GM12878 (cell line): ENCODE measurements at regions not wholly inside any gene's neighbourhood (a gene's known extent, or its start where the extent isn't known, plus 50 kb on each side); places are given as distances from the start of the nearest gene placed in this dataset.

Experiments used
- ATAC-seq: fragments of 200-7000 bp; cut with Tn5 transposase; 3 replicates; pipeline ENCODE4 v1.9.1; 2020; ENCODE audit warnings: mild to moderate bottlenecking, moderate library complexity
- BruUV-seq: library from RNA; stranded (reverse); fragments of 400-500 nt; replicated peaks from 2 replicates; lab custom pipeline; 2021; lab: Mats Ljungman, UMichigan
- CTCF ChIA-PET: fragments of 300-600 bp; sonication (Branson Sonifier 250); formaldehyde crosslinking; extraction: SDS; loops from one replicate; lab custom pipeline; 2021; ENCODE audit warnings: inconsistent platforms; lab: Yijun Ruan, JAX
- POLR2A ChIA-PET: fragments of 350-600 bp; formaldehyde crosslinking; extraction: SDS; loops from one replicate; lab custom pipeline; 2021; ENCODE audit warnings: inconsistent platforms; lab: Charles Lee
- RAD21 ChIA-PET: fragments of 300-600 bp; sonication (Branson Sonifier 250); formaldehyde crosslinking; loops from one replicate; lab custom pipeline; 2023; ENCODE audit warnings: antibody characterized with exemption; ENCODE audit not compliant: unreplicated experiment; lab: Charles Lee
- SMC1A ChIA-PET: fragments of 300-600 bp; sonication (Branson Sonifier 250); formaldehyde crosslinking; loops from one replicate; lab custom pipeline; 2023; ENCODE audit not compliant: unreplicated experiment, uncharacterized antibody; lab: Charles Lee
- DNase-seq: peaks from one replicate; pipeline ENCODE4 v3.0.0-alpha.2; 2011; ENCODE audit warnings: low read depth, low spot score
- FAIRE-seq: peaks from 3 replicates; lab custom pipeline; 2011; peaks lifted over from hg19 to GRCh38; lab: Jason Lieb, UNC
- H2AFZ ChIP-seq: 2 replicates; pipeline ENCODE4 v1.6.0; 2011; ENCODE audit warnings: low read depth, low read length, control low read depth; ENCODE audit not compliant: control insufficient read depth
- H3K27ac ChIP-seq: 2 replicates; pipeline ENCODE4 v1.5.1; 2011; ENCODE audit warnings: control low read depth; ENCODE audit not compliant: control insufficient read depth, insufficient read depth
- H3K27me3 ChIP-seq, 2 experiments: replicated peaks in 1 of 2; 2 replicates each; pipeline versions ENCODE4 v1.6.0 to v1.6.1; 2011; ENCODE audit warnings: low read length in 1 of 2; ENCODE audit not compliant: control insufficient read depth in 2 of 2, insufficient read depth in 2 of 2
- H3K36me3 ChIP-seq, 2 experiments: 2 replicates each; pipeline ENCODE4 v1.5.1; 2011; ENCODE audit warnings: low read length in 1 of 2; ENCODE audit not compliant: control insufficient read depth in 2 of 2, insufficient read depth in 2 of 2
- H3K4me1 ChIP-seq: 2 replicates; pipeline ENCODE4 v1.6.1; 2011; ENCODE audit warnings: mild to moderate bottlenecking, low read length, moderate library complexity, mixed read lengths; ENCODE audit not compliant: control insufficient read depth, insufficient read depth
- H3K4me2 ChIP-seq: 2 replicates; pipeline ENCODE4 v1.6.0; 2011; ENCODE audit warnings: control low read depth; ENCODE audit not compliant: control insufficient read depth, insufficient read depth
- H3K4me3 ChIP-seq: fragments of 200-600 bp; sonication (generic); 2 replicates; pipeline ENCODE4 v1.5.1; 2016
- H3K79me2 ChIP-seq: 2 replicates; pipeline ENCODE4 v1.6.0; 2011; ENCODE audit warnings: low read length; ENCODE audit not compliant: control insufficient read depth, insufficient read depth
- H3K9ac ChIP-seq: 2 replicates; pipeline ENCODE4 v1.8.0; 2011; ENCODE audit warnings: low read length, control low read depth, mixed read lengths; ENCODE audit not compliant: control insufficient read depth, insufficient read depth
- H3K9me3 ChIP-seq: replicated peaks from 3 replicates; pipeline ENCODE4 v1.5.1; 2011; ENCODE audit warnings: mild to moderate bottlenecking, low read length; ENCODE audit not compliant: control insufficient read depth, insufficient read depth
- H4K20me1 ChIP-seq: 2 replicates; pipeline ENCODE4 v1.6.0; 2011; ENCODE audit not compliant: control insufficient read depth, insufficient read depth
- BCL3 ChIP-seq: IDR thresholded peaks from 2 replicates; pipeline ENCODE4 v1.6.1; 2011; ENCODE audit warnings: borderline replicate concordance, low read depth, mild to moderate bottlenecking, moderate library complexity, low read length; ENCODE audit not compliant: insufficient read depth, poor library complexity, severe bottlenecking
- BHLHE40 ChIP-seq, 2 experiments: fragments of 450-650 bp in 1 of 2; IDR thresholded peaks; 2 replicates each; pipeline ENCODE4 v1.6.1; 2011 to 2017; ENCODE audit warnings: low read depth in 2 of 2, borderline replicate concordance in 1 of 2, improper control_type of control experiment in 1 of 2, low read length in 1 of 2, mild to moderate bottlenecking in 1 of 2
- CEBPB ChIP-seq, 2 experiments: fragments of 150-350 bp in 1 of 2; IDR thresholded peaks; 2 replicates each; pipeline ENCODE4 v1.6.1; 2012 to 2014; ENCODE audit warnings: low read depth in 2 of 2, low read length in 2 of 2, borderline replicate concordance in 1 of 2, inconsistent platforms in 1 of 2
- ESRRA ChIP-seq: IDR thresholded peaks from 2 replicates; pipeline ENCODE4 v1.6.1; 2012; ENCODE audit warnings: mild to moderate bottlenecking, low read length, improper control_type of control experiment
- IRF3 ChIP-seq: fragments of 450-650 bp; IDR thresholded peaks from 2 replicates; pipeline ENCODE4 v1.6.1; 2014; ENCODE audit warnings: mild to moderate bottlenecking
- IRF5 ChIP-seq: fragments of 450-650 bp; IDR thresholded peaks from 2 replicates; pipeline ENCODE4 v1.6.1; 2017; ENCODE audit warnings: borderline replicate concordance
- MTA3 ChIP-seq: IDR thresholded peaks from 2 replicates; pipeline ENCODE4 v1.6.1; 2012; ENCODE audit warnings: low read length, inconsistent platforms, borderline replicate concordance
- MYB ChIP-seq: fragments of 150-350 bp; IDR thresholded peaks from 2 replicates; pipeline ENCODE4 v1.6.1; 2014; ENCODE audit warnings: mild to moderate bottlenecking, low read depth, low read length, borderline replicate concordance
- NR2C2 ChIP-seq: IDR thresholded peaks from 2 replicates; pipeline ENCODE4 v1.6.1; 2011; ENCODE audit warnings: borderline replicate concordance, low read depth; ENCODE audit not compliant: control insufficient read depth, insufficient read length
- RFX5 ChIP-seq: IDR thresholded peaks from 2 replicates; pipeline ENCODE4 v1.6.1; 2011; ENCODE audit warnings: low read depth, low read length, improper control_type of control experiment
- SKIL ChIP-seq: fragments of 450-650 bp; IDR thresholded peaks from 2 replicates; pipeline ENCODE4 v1.6.1; 2017; ENCODE audit warnings: mild to moderate bottlenecking, low read depth, inconsistent platforms; ENCODE audit not compliant: poor library complexity, severe bottlenecking
- SMAD1 ChIP-seq: fragments of 450-650 bp; IDR thresholded peaks from 2 replicates; pipeline ENCODE4 v1.6.1; 2018; ENCODE audit warnings: mild to moderate bottlenecking, low read depth; ENCODE audit not compliant: partially characterized antibody
- ZBTB11 ChIP-seq: fragments of 450-650 bp; formaldehyde crosslinking; IDR thresholded peaks from 2 replicates; pipeline ENCODE4 v1.5.0; 2022; ENCODE audit warnings: mild to moderate bottlenecking, missing genetic modification characterization
- ZNF207 ChIP-seq: fragments of 450-650 bp; IDR thresholded peaks from 2 replicates; pipeline ENCODE4 v1.6.1; 2014; ENCODE audit warnings: antibody characterized with exemption, mild to moderate bottlenecking, borderline replicate concordance
- ZZZ3 ChIP-seq: IDR thresholded peaks from 2 replicates; pipeline ENCODE4 v1.6.1; 2011; ENCODE audit warnings: low read depth; ENCODE audit not compliant: control insufficient read depth, insufficient read length
- WGBS: methylation state at CpG from one replicate; pipeline ENCODE4 v1.1.6; 2016; ENCODE audit warnings: low lambda C conversion rate; ENCODE audit not compliant: insufficient replicate concordance, insufficient coverage; ENCODE audit errors: missing lambda C conversion rate; 5-methylcytosine and 5-hydroxymethylcytosine counted together
- in situ Hi-C: fragments of 300-500 bp; cut with MboI; formaldehyde crosslinking; loops from 9 replicates; pipeline ENCODE4 v1.14.3; 2018; ENCODE audit warnings: mixed read lengths
- intact Hi-C: fragments of 100-400 bp; cut with micrococcal nuclease; formaldehyde crosslinking; loops from one replicate; pipeline ENCODE4 v1.14.2; 2022; ENCODE audit not compliant: unreplicated experiment

- 20% methylated on average over 3 of the region's 3 CpGs for WGBS
- no peaks in the 10 kb centered on the region for H3K27me3 ChIP-seq
- H3K27ac ChIP-seq, result no peak overlapping the region
- H3K4me2 ChIP-seq, result no peak overlapping the region
- SMC1A ChIA-PET, result no interaction called here
- H3K9me3 ChIP-seq, result no peaks in the 10 kb centered on the region
- no peak for DNase-seq
- H3K79me2 ChIP-seq, result no peaks in the 10 kb centered on the region
- H4K20me1 ChIP-seq, result no peaks in the 10 kb centered on the region
- RAD21 ChIA-PET, result no interaction called here
- CTCF ChIA-PET, result no interaction called here
- H3K9ac ChIP-seq, result no peak overlapping the region
- H3K36me3 ChIP-seq, result no peaks in the 10 kb centered on the region
- POLR2A ChIA-PET, result no interaction called here
- in situ Hi-C loops, result no loop called here
- no peaks in the 10 kb centered on the region for H3K4me1 ChIP-seq
- FAIRE-seq, result no peak
- intact Hi-C loops, result loop anchor here (10.0 kb wide), 1 partner anchor 57 kb away; no protein-coding TSS in a partner anchor
- BruUV-seq, result no TSS peak
- H2AFZ ChIP-seq, result no peak overlapping the region
- no peak overlapping the region for H3K4me3 ChIP-seq
- ATAC-seq, result no peak
- no peak for TF ChIP-seq MTA3
- TF ChIP-seq NR2C2, result no peak
- no peak for TF ChIP-seq ZBTB11 (CRISPR knock-in tag)
- TF ChIP-seq IRF3, result no peak
- TF ChIP-seq BHLHE40 (IDR thresholded peaks at IDR 0.05; ENCODE audit: borderline replicate concordance in 1 of 2, low read depth in 2 of 2, low read length in 1 of 2), result no peak
- TF ChIP-seq SKIL, result no peak
- no peak for TF ChIP-seq ZZZ3
- no peak for TF ChIP-seq RFX5
- TF ChIP-seq MYB, result no peak
- TF ChIP-seq ZNF207, result no peak
- TF ChIP-seq ESRRA, result no peak
- no peak for TF ChIP-seq SMAD1
- no peak for TF ChIP-seq IRF5
- TF ChIP-seq CEBPB (IDR thresholded peaks at IDR 0.05; ENCODE audit: borderline replicate concordance in 1 of 2, low read depth in 2 of 2, low read length in 2 of 2), result no peak
- no peak for TF ChIP-seq BCL3
Observed at GRCh38 chr1:166261511-166261910, 94.7 kb upstream of the FAM78B start.
